ELF-1 (cell line): ENCODE measurements at regions not wholly inside any gene's neighbourhood (a gene's known extent, or its start where the extent isn't known, plus 50 kb on each side); places are given as distances from the start of the nearest gene placed in this dataset.

Experiments
- DNase-seq: peaks from one replicate; pipeline ENCODE4 v3.0.0-alpha.2; 2016; ENCODE audit warnings: low read depth, low spot score

- no peak for DNase-seq
These were observed 60.1 kb upstream of the MED9 start for GRCh38 chr17:17416400-17417360.

- no peak for DNase-seq
These were observed 59.0 kb upstream of the MED9 start for GRCh38 chr17:17417718-17418181.

GRCh38 chr17:17419166-17419565, 57.6 kb upstream of the MED9 start:
- DNase-seq: no peak

- DNase-seq: no peak
These were observed 57.2 kb upstream of the MED9 start for GRCh38 chr17:17419631-17420030.

GRCh38 chr17:17420082-17420481, 56.7 kb upstream of the MED9 start:
- no peak for DNase-seq

GRCh38 chr17:17420561-17421269, 56.1 kb upstream of the MED9 start:
- no peak for DNase-seq

GRCh38 chr17:17421346-17422216, 55.2 kb upstream of the MED9 start:
- no peak for DNase-seq

GRCh38 chr17:17422217-17422610, 54.6 kb upstream of the MED9 start:
- DNase-seq: no peak

GRCh38 chr17:17422641-17423040, 54.2 kb upstream of the MED9 start:
- DNase-seq: no peak

- no peak for DNase-seq
These were observed 53.1 kb upstream of the MED9 start for GRCh38 chr17:17423656-17424055.

GRCh38 chr17:17424552-17424951, 52.2 kb upstream of the MED9 start:
- no peak for DNase-seq

- DNase-seq: no peak
These were observed 51.8 kb upstream of the MED9 start for GRCh38 chr17:17425005-17425404.

GRCh38 chr17:17425591-17425990, 51.2 kb upstream of the MED9 start:
- DNase-seq: no peak

- DNase-seq: no peak
These were observed 50.6 kb upstream of the MED9 start for GRCh38 chr17:17426184-17426583.
